ENCODE measurements at regions not wholly inside any gene's neighbourhood (a gene's known extent, or its start where the extent isn't known, plus 50 kb on each side); places are given as distances from the start of the nearest gene placed in this dataset.

DNA sequence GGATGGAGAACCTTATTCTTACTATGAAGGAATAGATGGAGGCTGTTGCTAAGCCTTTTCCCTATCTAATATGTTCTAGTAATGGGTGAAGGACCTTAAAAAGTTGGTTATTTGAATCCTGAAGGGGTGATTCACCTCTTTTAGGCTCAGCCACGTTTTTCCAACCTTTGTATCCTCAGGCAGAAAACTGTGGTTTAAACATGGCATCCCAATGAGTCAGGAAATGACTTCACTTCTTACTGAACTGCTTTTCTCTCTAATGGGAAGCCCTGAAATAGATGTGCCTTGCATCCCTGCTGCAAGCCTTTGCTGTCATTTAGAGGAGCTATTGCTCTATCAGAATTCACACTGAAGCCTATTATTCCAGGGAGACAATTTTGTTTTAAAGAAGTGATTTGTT is 191.0 kb upstream of the ARX start:
- DNase-seq (ENCODE audit: low read depth in 2 of 2), result no peak
- TF ChIP-seq, protein P1, sequence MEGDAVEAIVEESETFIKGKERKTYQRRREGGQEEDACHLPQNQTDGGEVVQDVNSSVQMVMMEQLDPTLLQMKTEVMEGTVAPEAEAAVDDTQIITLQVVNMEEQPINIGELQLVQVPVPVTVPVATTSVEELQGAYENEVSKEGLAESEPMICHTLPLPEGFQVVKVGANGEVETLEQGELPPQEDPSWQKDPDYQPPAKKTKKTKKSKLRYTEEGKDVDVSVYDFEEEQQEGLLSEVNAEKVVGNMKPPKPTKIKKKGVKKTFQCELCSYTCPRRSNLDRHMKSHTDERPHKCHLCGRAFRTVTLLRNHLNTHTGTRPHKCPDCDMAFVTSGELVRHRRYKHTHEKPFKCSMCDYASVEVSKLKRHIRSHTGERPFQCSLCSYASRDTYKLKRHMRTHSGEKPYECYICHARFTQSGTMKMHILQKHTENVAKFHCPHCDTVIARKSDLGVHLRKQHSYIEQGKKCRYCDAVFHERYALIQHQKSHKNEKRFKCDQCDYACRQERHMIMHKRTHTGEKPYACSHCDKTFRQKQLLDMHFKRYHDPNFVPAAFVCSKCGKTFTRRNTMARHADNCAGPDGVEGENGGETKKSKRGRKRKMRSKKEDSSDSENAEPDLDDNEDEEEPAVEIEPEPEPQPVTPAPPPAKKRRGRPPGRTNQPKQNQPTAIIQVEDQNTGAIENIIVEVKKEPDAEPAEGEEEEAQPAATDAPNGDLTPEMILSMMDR (IDR thresholded peaks at IDR 0.05; ENCODE audit: low read depth, low read length), result no peak

GRCh38 chrX:25204182-25204581 is 188.4 kb upstream of the ARX start:
- H3K4me3 ChIP-seq (replicated peaks in 1 of 2; ENCODE audit: low read depth in 2 of 2, low read length in 2 of 2), result no peak overlapping the region
- no peak for DNase-seq (ENCODE audit: low read depth in 2 of 2)
- TF ChIP-seq, protein P1 (IDR thresholded peaks at IDR 0.05; ENCODE audit: low read depth, low read length), result no peak

More for the DNA sequence above, 191.0 kb upstream of the ARX start:
- no peak overlapping the region for H3K4me3 ChIP-seq (replicated peaks in 1 of 2; ENCODE audit: low read depth in 2 of 2, low read length in 2 of 2)

- TF ChIP-seq, protein P1 (IDR thresholded peaks at IDR 0.05; ENCODE audit: low read depth, low read length), result no peak
- no peak overlapping the region for H3K4me3 ChIP-seq (replicated peaks in 1 of 2; ENCODE audit: low read depth in 2 of 2, low read length in 2 of 2)
- DNase-seq (ENCODE audit: low read depth in 2 of 2), result no peak
These were observed 187.1 kb upstream of the ARX start for GRCh38 chrX:25202827-25203226.

DNA sequence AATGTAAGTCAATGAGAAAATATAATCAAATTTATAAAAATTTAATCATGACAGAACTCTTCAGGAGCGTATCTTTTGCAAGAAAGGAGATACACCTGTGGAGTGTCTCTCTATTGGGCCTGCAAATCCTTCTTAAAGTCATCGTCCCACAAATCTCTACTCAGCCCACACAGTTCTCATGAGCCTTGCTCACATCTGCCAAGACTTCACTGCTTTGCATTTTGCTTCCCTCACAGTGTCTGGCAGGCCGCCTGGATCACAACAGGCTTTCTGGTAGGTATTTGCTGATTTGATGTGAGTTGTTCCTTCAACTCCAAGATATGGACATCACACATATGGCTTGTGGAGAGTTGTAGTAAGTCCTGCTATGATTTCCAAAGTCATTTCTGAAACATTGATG is 183.1 kb upstream of the ARX start:
- H3K4me3 ChIP-seq (replicated peaks in 1 of 2; ENCODE audit: low read depth in 2 of 2, low read length in 2 of 2), result no peak overlapping the region
- no peak for DNase-seq (ENCODE audit: low read depth in 2 of 2)
- TF ChIP-seq, protein P1 (IDR thresholded peaks at IDR 0.05; ENCODE audit: low read depth, low read length), result no peak

GRCh38 chrX:25198253-25198652 is 182.5 kb upstream of the ARX start:
- no peak overlapping the region for H3K4me3 ChIP-seq (replicated peaks in 1 of 2; ENCODE audit: low read depth in 2 of 2, low read length in 2 of 2)
- no peak for DNase-seq (ENCODE audit: low read depth in 2 of 2)
- TF ChIP-seq, protein P1 (IDR thresholded peaks at IDR 0.05; ENCODE audit: low read depth, low read length), result no peak

DNA sequence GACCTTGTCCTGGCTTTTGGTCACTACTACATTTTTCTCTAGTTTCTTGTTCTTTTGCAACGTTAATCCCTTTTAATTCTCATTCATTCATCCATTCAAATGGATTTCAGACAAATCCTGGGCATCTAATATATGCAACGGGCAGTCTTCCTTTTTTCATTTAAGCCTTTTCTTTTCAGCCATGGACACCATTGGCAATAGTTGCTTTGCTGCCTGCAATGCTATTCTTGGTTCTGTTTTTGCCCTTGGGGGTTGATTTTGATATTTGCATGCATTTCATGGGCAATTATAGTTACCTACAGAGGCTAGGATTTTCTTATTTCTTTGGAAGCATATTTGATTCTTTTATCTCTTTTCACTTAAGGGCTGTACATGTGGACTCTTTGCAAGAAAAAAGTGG is 180.5 kb upstream of the ARX start:
- TF ChIP-seq, protein P1 (IDR thresholded peaks at IDR 0.05; ENCODE audit: low read depth, low read length), result no peak
- no peak for DNase-seq (ENCODE audit: low read depth in 2 of 2)
- no peak overlapping the region for H3K4me3 ChIP-seq (replicated peaks in 1 of 2; ENCODE audit: low read depth in 2 of 2, low read length in 2 of 2)

- no peak overlapping the region for H3K4me3 ChIP-seq (replicated peaks in 1 of 2; ENCODE audit: low read depth in 2 of 2, low read length in 2 of 2)
- TF ChIP-seq, protein P1 (IDR thresholded peaks at IDR 0.05; ENCODE audit: low read depth, low read length), result no peak
These were observed 175.6 kb upstream of the ARX start for GRCh38 chrX:25191403-25191802.

More at GRCh38 chrX:25191403-25191802, 175.6 kb upstream of the ARX start:
- no peak for DNase-seq (ENCODE audit: low read depth in 2 of 2)

Data from cardiac fibroblast (primary cell).